Endodermal cell (in vitro differentiated cells): ENCODE measurements at regions not wholly inside any gene's neighbourhood (a gene's known extent, or its start where the extent isn't known, plus 50 kb on each side); places are given as distances from the start of the nearest gene placed in this dataset.

Experiments
- DNase-seq: peaks from one replicate; pipeline ENCODE4 v3.0.0-alpha.2; 2017
- H3K27ac ChIP-seq: 2 replicates; pipeline ENCODE4 v1.5.1; 2013; ENCODE audit warnings: mild to moderate bottlenecking, low read depth, low read length, moderate library complexity
- H3K27me3 ChIP-seq: 2 replicates; pipeline ENCODE4 v1.6.1; 2013; ENCODE audit warnings: mild to moderate bottlenecking, low read length, moderate library complexity; ENCODE audit not compliant: insufficient read depth, control insufficient read depth, poor library complexity, severe bottlenecking
- H3K36me3 ChIP-seq: 2 replicates; pipeline ENCODE4 v1.7.0; 2013; ENCODE audit warnings: mild to moderate bottlenecking, low read length, moderate library complexity; ENCODE audit not compliant: control insufficient read depth, insufficient read depth
- H3K4me1 ChIP-seq: one replicate; pipeline ENCODE4 v1.7.0; 2013; ENCODE audit warnings: low read length; ENCODE audit not compliant: control insufficient read depth, insufficient read depth
- H3K4me3 ChIP-seq: 2 replicates; pipeline ENCODE4 v1.5.1; 2013; ENCODE audit warnings: mild to moderate bottlenecking, low read length, moderate library complexity
- H3K9ac ChIP-seq: 2 replicates; pipeline ENCODE4 v1.6.1; 2013; ENCODE audit warnings: mild to moderate bottlenecking, low read length, moderate library complexity; ENCODE audit not compliant: poor library complexity, severe bottlenecking; ENCODE audit errors: extremely low read depth
- H3K9me3 ChIP-seq: 2 replicates; pipeline ENCODE4 v1.6.1; 2013; ENCODE audit warnings: mild to moderate bottlenecking, low read length, moderate library complexity; ENCODE audit not compliant: control insufficient read depth
- H3K27ac Mint-ChIP-seq: 2 replicates; pipeline ENCODE4 v1.8.0; 2020; ENCODE audit warnings: mixed read lengths
- H3K27me3 Mint-ChIP-seq: 2 replicates; pipeline ENCODE4 v1.8.0; 2021; ENCODE audit warnings: mild to moderate bottlenecking, mixed read lengths; ENCODE audit not compliant: insufficient read depth
- H3K36me3 Mint-ChIP-seq: 2 replicates; pipeline ENCODE4 v1.8.0; 2020; ENCODE audit warnings: low read depth, mixed read lengths
- H3K4me1 Mint-ChIP-seq: 2 replicates; pipeline ENCODE4 v1.8.0; 2020; ENCODE audit warnings: mixed read lengths
- H3K4me3 Mint-ChIP-seq: 2 replicates; pipeline ENCODE4 v1.8.0; 2020; ENCODE audit warnings: mild to moderate bottlenecking, moderate library complexity, mixed read lengths
- H3K9me3 Mint-ChIP-seq: 2 replicates; pipeline ENCODE4 v1.8.0; 2020; ENCODE audit warnings: mild to moderate bottlenecking, mixed read lengths
- WGBS, 2 experiments: methylation state at CpG; one replicate each; pipeline versions ENCODE4 v1.1.5 to v1.1.7; 2013; ENCODE audit warnings: missing lambda C conversion rate in 2 of 2, mixed read lengths in 1 of 2; ENCODE audit not compliant: insufficient coverage in 1 of 2, insufficient read length in 1 of 2; 5-methylcytosine and 5-hydroxymethylcytosine counted together
- TF ChIP-seq, protein P1 (sequence below): fragments of 200-600 bp; sonication (generic); conservative IDR thresholded peaks from 2 replicates; pipeline ENCODE4 v1.5.0; 2021; ENCODE audit warnings: antibody characterized with exemption, mild to moderate bottlenecking

DNA sequence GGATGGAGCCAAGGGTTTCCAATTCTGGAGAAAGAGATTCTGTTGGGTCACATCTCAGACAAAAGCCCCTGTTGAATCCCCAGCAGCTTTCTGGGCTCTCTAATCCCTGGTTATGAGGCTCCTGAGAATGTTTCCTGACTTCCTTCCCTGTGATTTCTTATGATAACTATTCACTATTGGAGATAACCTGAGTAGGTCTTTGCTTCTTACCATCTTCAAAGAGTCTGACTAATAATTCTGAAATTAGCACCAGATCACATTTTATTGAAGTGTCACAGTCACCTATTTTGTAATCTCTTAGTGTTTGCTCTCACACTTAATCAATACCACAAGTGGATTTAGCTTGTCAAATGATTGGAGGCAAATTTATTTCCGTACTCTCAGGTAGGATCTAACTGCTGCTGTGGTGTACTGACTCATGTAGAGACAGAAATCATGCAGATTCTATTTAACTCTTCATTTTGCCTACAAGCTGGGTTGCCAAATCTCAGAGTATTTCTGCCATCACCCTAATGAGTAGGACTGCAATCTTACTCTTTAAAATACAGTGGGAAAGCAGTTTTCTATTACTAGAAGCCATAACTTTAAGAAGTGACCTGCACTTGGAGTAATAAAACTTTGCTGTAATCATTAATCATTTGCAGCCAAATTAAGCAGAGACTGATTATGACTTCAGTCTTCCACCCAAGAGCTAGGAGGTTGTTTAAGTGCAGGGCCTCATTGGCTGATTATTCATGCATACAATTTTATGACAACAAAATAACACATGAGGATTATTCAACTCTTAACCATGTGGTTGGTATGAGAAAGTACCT, 422.1 kb downstream of the EPM2A start:
- TF ChIP-seq, protein P1, sequence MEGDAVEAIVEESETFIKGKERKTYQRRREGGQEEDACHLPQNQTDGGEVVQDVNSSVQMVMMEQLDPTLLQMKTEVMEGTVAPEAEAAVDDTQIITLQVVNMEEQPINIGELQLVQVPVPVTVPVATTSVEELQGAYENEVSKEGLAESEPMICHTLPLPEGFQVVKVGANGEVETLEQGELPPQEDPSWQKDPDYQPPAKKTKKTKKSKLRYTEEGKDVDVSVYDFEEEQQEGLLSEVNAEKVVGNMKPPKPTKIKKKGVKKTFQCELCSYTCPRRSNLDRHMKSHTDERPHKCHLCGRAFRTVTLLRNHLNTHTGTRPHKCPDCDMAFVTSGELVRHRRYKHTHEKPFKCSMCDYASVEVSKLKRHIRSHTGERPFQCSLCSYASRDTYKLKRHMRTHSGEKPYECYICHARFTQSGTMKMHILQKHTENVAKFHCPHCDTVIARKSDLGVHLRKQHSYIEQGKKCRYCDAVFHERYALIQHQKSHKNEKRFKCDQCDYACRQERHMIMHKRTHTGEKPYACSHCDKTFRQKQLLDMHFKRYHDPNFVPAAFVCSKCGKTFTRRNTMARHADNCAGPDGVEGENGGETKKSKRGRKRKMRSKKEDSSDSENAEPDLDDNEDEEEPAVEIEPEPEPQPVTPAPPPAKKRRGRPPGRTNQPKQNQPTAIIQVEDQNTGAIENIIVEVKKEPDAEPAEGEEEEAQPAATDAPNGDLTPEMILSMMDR: no peak
- Histone ChIP-seq H3K36me3 (no peaks in the 10 kb centered on the region), H3K9ac (no peak overlapping the region), H3K4me3 (no peak overlapping the region), H3K27me3 (no peaks in the 10 kb centered on the region), H3K27ac (no peak overlapping the region), H3K9me3 (peaks cover 12% of the 10 kb centered on the region), H3K4me1 (no peaks in the 10 kb centered on the region)
- WGBS, 2 experiments: 94 to 100% methylated on average over 1 of the region's 1 CpG
- Mint-ChIP-seq H3K9me3 (peaks cover 9% of the 10 kb centered on the region), H3K4me3 (no peak overlapping the region), H3K27me3 (no peaks in the 10 kb centered on the region), H3K27ac (no peak overlapping the region), H3K36me3 (no peaks in the 10 kb centered on the region), H3K4me1 (peaks cover 11% of the 10 kb centered on the region)
- no peak for DNase-seq

DNA sequence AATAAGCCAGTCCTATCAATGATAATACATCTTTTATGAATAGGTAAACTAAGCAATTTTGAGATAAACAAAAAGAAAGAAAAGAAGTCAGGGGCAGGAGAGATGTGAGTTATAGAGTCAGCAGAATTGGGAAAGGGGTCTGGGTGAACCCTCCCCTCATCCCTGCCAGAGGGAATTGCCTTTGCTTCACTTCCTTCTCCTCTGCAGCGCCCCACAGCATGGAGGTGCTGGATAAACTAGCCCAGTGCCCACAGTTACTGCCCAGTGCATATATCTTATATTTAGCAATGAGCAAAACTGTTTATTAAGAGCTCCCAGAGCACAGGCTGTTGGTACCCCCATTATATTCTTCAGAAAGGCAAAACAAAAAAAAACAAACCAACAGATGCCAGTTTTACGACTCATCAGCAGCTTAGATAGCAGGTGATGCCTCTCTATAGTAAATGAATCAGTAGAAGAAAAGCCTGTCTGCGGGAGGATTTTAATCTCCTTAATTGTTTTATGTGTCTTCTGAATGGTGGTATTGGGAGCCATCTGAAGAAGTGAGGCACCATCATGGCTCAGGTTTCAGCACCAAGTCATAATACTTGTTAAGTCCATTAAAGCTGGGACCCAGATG, 419.2 kb downstream of the EPM2A start:
- Mint-ChIP-seq H3K27me3 (no peaks in the 10 kb centered on the region), H3K27ac (no peak overlapping the region), H3K9me3 (peaks cover 12% of the 10 kb centered on the region), H3K4me1 (no peaks in the 10 kb centered on the region), H3K4me3 (no peak overlapping the region), H3K36me3 (no peaks in the 10 kb centered on the region)
- peak overlapping the region; percentile 27 for H3K4me3 ChIP-seq
- no peaks in the 10 kb centered on the region for H3K4me1 ChIP-seq
- no peak overlapping the region for H3K27ac ChIP-seq
- H3K9me3 ChIP-seq: peaks cover 15% of the 10 kb centered on the region
- DNase-seq: peak; percentile 46
- no peak overlapping the region for H3K9ac ChIP-seq
- WGBS, 2 experiments: 17 to 79% methylated on average over 1 to 3 of the region's 3 CpGs
- TF ChIP-seq, protein P1: no peak
- H3K36me3 ChIP-seq: no peaks in the 10 kb centered on the region
- H3K27me3 ChIP-seq: no peaks in the 10 kb centered on the region

DNA sequence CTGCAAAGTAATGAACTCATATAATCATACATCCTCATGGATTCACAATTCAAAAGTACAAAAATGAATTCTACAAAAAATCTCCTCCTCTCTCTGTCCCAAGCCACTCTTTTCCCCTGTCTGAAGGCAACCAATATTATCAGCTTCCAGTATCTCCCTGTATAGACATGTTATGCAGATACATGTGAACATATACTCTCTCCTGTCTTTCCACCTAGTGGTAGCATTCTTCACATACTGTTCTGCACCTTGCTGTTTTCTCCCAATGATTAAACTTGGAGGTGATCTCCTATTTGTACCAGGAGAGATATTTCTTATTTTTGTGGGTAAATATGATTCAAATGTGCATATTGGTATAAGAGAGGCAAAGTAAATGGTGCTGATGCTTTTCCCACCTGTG, 416.4 kb downstream of the EPM2A start:
- Histone ChIP-seq H3K36me3 (no peaks in the 10 kb centered on the region), H3K4me3 (no peak overlapping the region), H3K9ac (no peak overlapping the region), H3K4me1 (no peaks in the 10 kb centered on the region), H3K27ac (no peak overlapping the region), H3K9me3 (peaks cover 15% of the 10 kb centered on the region), H3K27me3 (no peaks in the 10 kb centered on the region)
- TF ChIP-seq, protein P1: peak; percentile 49
- H3K4me1 Mint-ChIP-seq: no peaks in the 10 kb centered on the region
- H3K36me3 Mint-ChIP-seq: no peaks in the 10 kb centered on the region
- no peak overlapping the region for H3K27ac Mint-ChIP-seq
- H3K4me3 Mint-ChIP-seq: no peak overlapping the region
- DNase-seq: no peak
- H3K9me3 Mint-ChIP-seq: peaks cover 12% of the 10 kb centered on the region
- H3K27me3 Mint-ChIP-seq: no peaks in the 10 kb centered on the region
